OCI-LY3 (cell line): ENCODE measurements at regions not wholly inside any gene's neighbourhood (a gene's known extent, or its start where the extent isn't known, plus 50 kb on each side); places are given as distances from the start of the nearest gene placed in this dataset.

ENCODE experiments used
- CTCF ChIP-seq: fragments of 200-600, 300-600 bp; sonication (generic); IDR thresholded peaks from 2 replicates; pipeline ENCODE4 v1.5.1; 2014; ENCODE audit warnings: antibody characterized with exemption, low read length, low read depth
- EZH2phosphoT487 ChIP-seq: fragments of 200-600 bp; shearing (Covaris generic); IDR thresholded peaks from 2 replicates; pipeline ENCODE4 v1.6.1; 2018; ENCODE audit warnings: antibody characterized with exemption, mixed run types, low read depth

DNA sequence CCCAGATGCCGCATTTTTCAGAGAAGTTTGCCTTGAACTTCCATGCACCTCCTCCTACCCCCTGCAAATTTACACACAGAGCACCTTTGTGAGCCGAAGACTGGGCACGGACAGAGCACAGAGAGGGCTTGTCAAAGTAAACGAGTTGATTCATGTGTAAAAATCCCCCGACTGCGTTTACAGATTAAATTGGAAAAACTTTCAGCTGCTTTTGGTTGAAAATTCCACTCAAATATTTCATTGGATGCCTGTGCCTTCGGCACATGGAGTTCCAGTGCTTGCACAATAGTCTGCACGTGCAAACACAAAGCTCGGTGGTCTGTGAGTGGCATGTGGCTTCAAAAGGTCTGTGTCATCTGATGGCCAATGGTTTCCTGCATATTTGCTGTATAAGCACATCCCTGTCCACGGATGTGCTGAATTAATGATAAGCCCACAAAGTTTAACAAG is 177.5 kb downstream of the SETD4 start:
- no peak for TF ChIP-seq CTCF
- TF ChIP-seq EZH2phosphoT487 = no peak
